Ascending aorta (tissue), 2 donors: ENCODE measurements at regions not wholly inside any gene's neighbourhood (a gene's known extent, or its start where the extent isn't known, plus 50 kb on each side); places are given as distances from the start of the nearest gene placed in this dataset.

Experiments used
- DNase-seq, 2 donors: peaks; one replicate each; pipeline ENCODE4 v3.0.0-alpha.2; 2019; ENCODE audit warnings: low spot score in 2 of 2
- H3K27ac ChIP-seq, 2 donors: fragments of 200-600 bp; sonication (generic); one replicate each; pipeline ENCODE4 v1.5.1; 2016 to 2017; ENCODE audit warnings: mild to moderate bottlenecking in 1 of 2
- H3K27me3 ChIP-seq: fragments of 200-600 bp; sonication (generic); one replicate; pipeline ENCODE4 v1.5.1; 2017
- H3K36me3 ChIP-seq, 2 donors: fragments of 200-600 bp; sonication (generic); one replicate each; pipeline ENCODE4 v1.5.1; 2016
- H3K4me1 ChIP-seq, 2 donors: fragments of 200-600 bp; sonication (generic); one replicate each; pipeline ENCODE4 v1.5.1; 2016 to 2017; ENCODE audit warnings: mild to moderate bottlenecking in 1 of 2
- H3K4me3 ChIP-seq, 2 donors: fragments of 200-600 bp; sonication (generic); one replicate each; pipeline ENCODE4 v1.5.1; 2016 to 2017; ENCODE audit warnings: mild to moderate bottlenecking in 1 of 2
- H3K9me3 ChIP-seq, 2 donors: fragments of 200-600 bp; sonication (generic); one replicate each; pipeline ENCODE4 v1.5.1; 2016
- intact Hi-C: fragments of 100-400 bp; cut with DNase I; formaldehyde crosslinking; loops from one replicate; pipeline ENCODE4 v1.15.1; 2023
- TF ChIP-seq, protein P1 (sequence below), 3 experiments: fragments of 200-600 bp in 2 of 3; fragments of 450-650 bp in 1 of 3; sonication (generic) in 2 of 3; IDR thresholded peaks; one replicate each; pipeline ENCODE4 v1.5.1; 2016 to 2019; ENCODE audit warnings: antibody characterized with exemption in 3 of 3, mild to moderate bottlenecking in 1 of 3, moderate library complexity in 1 of 3

DNA sequence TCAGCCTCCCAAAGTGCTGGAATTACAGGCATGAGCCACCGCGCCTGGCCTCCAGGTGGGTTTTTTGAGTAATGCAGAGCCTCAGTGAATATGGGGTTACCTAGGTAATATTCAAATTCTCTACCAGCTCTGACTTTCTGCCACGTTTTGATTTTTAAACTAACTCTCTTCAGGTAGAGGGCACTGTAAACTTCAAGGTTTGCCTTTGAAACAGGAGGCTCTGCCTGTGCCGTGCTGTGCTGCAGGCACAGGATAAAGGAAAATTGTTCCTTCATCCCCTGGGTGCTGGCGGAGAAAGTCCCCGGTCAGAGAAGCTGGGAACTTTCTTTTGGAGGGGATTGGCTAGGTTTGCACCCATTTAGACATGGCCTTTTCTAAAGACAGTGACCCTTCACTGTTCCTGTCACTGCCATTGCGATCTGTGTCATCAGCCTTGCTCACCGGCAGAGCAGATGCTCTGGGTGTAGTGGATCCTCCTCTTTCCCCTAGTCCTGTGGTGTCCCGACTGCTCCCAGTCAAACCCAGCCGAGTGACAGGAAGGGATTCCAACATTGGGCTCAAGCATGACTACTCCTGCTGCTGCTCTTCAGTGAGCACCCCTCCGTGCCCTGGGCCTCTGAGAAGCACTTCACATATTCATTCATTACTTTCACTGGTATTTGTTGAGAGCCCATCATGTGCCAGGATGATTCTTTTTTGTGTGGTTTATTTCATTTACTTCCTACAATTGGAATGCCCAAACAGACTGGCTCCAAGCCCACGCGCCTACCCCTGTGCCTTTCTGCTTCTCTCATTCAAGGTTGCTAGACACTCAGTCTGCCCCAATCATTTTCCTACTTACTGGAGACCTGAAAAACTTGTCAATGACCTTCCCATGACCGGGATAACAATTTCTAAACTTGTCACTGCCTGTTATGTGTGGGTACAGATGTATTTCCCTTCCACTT, 103.6 kb downstream of the TMEM30B start:
- peaks cover 0 to 9% of the 10 kb centered on the region in 2 donors for H3K4me1 ChIP-seq
- TF ChIP-seq, protein P1, sequence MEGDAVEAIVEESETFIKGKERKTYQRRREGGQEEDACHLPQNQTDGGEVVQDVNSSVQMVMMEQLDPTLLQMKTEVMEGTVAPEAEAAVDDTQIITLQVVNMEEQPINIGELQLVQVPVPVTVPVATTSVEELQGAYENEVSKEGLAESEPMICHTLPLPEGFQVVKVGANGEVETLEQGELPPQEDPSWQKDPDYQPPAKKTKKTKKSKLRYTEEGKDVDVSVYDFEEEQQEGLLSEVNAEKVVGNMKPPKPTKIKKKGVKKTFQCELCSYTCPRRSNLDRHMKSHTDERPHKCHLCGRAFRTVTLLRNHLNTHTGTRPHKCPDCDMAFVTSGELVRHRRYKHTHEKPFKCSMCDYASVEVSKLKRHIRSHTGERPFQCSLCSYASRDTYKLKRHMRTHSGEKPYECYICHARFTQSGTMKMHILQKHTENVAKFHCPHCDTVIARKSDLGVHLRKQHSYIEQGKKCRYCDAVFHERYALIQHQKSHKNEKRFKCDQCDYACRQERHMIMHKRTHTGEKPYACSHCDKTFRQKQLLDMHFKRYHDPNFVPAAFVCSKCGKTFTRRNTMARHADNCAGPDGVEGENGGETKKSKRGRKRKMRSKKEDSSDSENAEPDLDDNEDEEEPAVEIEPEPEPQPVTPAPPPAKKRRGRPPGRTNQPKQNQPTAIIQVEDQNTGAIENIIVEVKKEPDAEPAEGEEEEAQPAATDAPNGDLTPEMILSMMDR (IDR thresholded peaks at IDR 0.05), result no peak
- H3K36me3 ChIP-seq, result no peaks in the 10 kb centered on the region
- DNase-seq, result no peak
- H3K27ac ChIP-seq, result peak overlapping the region; percentile 35 to 64
- no peaks in the 10 kb centered on the region for H3K27me3 ChIP-seq
- intact Hi-C loops, result loop anchor here (2.0 kb wide), 2 partner anchors 25 to 75 kb away; no protein-coding TSS in a partner anchor
- H3K9me3 ChIP-seq, result no peaks in the 10 kb centered on the region
- H3K4me3 ChIP-seq, result no peak overlapping the region

DNA sequence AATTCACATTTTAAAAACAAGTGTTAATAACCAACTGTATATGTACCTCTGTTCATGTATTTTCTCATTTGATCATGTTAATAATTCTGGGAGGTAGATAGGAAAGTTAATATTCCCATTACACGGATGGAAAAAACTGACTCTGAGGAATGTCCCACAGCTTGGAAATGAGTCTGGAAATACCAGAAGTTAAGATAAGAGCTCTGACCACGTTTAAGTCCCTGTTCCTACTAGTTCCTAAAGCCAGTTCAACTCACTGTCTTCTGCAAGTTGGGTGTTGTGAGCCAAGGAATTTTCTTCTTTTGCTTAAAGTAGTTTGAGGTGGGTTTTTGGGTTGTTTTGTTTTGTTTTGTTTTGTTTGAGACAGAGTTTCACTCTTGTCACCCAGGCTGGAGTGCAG, 104.5 kb downstream of the TMEM30B start:
- no peak overlapping the region for H3K27ac ChIP-seq
- H3K36me3 ChIP-seq, result no peaks in the 10 kb centered on the region
- TF ChIP-seq, protein P1 (IDR thresholded peaks at IDR 0.05), result no peak
- DNase-seq, result no peak
- intact Hi-C loops, result no loop called here
- peaks cover 0 to 9% of the 10 kb centered on the region in 2 donors for H3K4me1 ChIP-seq
- no peaks in the 10 kb centered on the region for H3K9me3 ChIP-seq
- H3K4me3 ChIP-seq, result no peak overlapping the region
- no peaks in the 10 kb centered on the region for H3K27me3 ChIP-seq

DNA sequence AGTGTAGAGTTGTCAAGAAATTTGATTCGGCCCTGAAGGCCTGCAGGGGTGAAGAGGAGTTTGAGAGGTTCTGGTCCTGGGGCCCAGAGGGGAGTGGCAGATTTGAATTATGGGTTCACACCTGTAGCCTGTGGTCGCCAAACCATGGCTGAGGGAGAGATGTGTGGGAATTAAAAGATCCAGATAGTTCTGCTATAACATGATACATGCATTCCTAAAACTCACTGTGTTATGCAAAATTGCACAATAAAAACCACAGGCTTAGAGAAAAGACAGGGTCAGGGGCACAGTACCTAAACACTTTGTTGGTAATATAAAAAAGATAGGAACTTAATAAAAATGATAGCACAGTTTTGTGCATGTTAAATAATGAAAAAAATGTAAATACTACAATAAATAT, 106.2 kb downstream of the TMEM30B start:
- intact Hi-C loops, result no loop called here
- Histone ChIP-seq H3K36me3 (no peaks in the 10 kb centered on the region), H3K9me3 (no peaks in the 10 kb centered on the region), H3K4me3 (no peak overlapping the region), H3K4me1 (peaks cover 0 to 14% of the 10 kb centered on the region in 2 donors), H3K27me3 (no peaks in the 10 kb centered on the region), H3K27ac (no peak overlapping the region)
- no peak for DNase-seq
- TF ChIP-seq, protein P1 (IDR thresholded peaks at IDR 0.05), result no peak

DNA sequence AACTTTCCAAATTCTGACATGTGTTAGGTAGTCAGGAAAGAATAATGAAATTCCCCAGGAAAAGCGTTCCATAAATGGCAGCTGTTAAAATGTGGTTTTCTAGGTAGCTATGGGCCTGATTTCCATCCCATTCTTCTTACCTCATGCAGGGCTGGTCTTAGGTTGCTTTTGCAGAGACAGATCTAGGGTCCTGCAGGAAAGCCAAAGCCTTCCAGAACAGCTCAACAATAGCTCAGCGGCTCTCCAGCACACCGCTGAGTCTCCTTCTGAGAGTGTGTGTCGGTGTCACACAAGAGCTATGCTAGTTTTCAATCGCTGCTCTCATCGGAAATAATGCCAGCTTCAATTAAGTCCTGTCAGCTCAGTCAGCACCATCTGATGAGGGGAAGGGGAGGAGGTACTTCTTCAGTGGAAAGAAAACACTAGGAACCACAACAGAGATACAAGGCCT, 106.7 kb downstream of the TMEM30B start:
- no peak for DNase-seq
- TF ChIP-seq, protein P1 (IDR thresholded peaks at IDR 0.05), result no peak
- Histone ChIP-seq H3K4me1 (peaks cover 0 to 14% of the 10 kb centered on the region in 2 donors), H3K36me3 (no peaks in the 10 kb centered on the region), H3K27ac (no peak overlapping the region), H3K27me3 (no peaks in the 10 kb centered on the region), H3K4me3 (no peak overlapping the region), H3K9me3 (no peaks in the 10 kb centered on the region)
- intact Hi-C loops, result no loop called here

DNA sequence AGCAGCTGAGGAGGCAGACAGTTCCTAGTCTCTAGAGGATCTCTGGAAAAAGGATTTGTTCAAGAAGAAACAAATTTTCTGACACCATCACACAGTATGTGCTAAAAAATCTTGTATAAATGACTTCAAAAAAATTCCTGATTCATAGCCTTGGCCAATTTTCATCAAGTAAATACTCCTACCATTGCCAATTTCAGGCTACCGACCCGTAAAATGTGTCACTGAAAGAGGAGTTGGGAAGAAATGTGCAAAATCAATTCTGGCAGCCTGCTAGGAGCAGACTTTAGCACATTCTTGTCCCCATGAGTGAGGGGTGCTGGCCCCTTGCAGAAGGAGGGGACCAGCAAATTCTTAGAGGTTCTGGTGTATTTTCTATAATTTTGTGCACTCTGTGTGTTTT, 109.4 kb downstream of the TMEM30B start:
- Histone ChIP-seq H3K27ac (peak overlapping the region in 1 of 2 donors; percentile 8), H3K4me3 (no peak overlapping the region), H3K36me3 (no peaks in the 10 kb centered on the region), H3K4me1 (peaks cover 0 to 5% of the 10 kb centered on the region in 2 donors), H3K27me3 (no peaks in the 10 kb centered on the region), H3K9me3 (no peaks in the 10 kb centered on the region)
- TF ChIP-seq, protein P1 (IDR thresholded peaks at IDR 0.05), result no peak
- intact Hi-C loops, result no loop called here
- DNase-seq, result no peak
